ENCODE measurements at regions not wholly inside any gene's neighbourhood (a gene's known extent, or its start where the extent isn't known, plus 50 kb on each side); places are given as distances from the start of the nearest gene placed in this dataset.

DNA sequence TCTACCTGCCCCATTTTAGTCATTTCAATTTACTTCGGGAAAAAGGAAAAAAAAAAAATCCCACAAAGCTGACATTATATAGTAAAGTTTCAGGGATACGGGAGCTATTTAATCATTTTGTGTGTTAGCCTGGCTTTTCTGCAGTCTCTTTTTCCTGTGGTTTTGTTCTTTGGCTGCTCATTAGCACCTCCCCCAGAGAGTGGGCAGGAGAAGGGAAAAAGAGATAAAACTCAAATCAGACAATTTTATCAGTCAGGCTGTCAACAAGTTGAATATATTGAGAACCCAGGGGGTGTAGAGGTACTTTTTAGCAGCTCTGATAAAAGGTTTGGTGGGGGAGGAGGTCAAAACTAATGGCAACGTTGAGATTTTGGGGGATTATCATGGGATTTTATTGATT lies 559.0 kb upstream of the PSMD7 start:
- DNase-seq, result no peak

DNA sequence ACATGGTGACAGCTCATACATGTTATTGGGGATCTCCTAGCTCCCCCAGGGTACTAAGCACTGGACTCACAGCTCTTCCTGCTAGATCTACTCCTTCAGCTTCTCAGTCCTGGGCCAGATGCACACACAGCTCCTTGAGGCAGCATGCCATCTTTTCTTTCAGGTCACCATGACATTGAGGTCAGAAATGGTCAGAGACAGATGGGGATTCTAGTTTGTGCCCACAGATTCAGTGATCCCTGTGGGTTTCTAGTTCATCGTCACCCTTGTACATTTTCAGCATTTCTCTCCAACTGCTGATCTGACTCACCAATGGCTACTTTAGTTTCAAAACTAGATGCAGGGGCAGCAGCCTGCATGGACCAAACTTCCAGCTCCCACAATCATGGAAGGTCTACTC lies 560.7 kb upstream of the PSMD7 start:
- DNase-seq, result no peak

DNA sequence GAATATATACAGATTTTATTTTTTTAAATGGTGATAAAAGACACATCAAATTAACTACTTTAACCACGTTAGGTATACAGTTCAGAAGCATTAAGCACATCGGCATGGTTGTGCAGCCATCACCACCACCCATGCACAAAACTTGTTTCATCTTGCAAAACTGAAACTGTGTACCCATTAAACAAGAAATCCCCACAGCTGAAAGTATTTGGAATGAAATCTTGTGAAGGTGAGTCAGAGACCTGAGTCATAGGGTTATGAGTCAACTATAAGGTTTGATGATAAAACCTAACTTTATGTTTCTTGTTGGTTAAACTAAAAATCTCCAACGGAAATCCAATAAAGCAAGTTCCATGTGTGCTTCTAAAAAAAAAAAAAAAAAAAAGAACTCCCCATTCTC lies 561.6 kb upstream of the PSMD7 start:
- DNase-seq, result no peak

DNA sequence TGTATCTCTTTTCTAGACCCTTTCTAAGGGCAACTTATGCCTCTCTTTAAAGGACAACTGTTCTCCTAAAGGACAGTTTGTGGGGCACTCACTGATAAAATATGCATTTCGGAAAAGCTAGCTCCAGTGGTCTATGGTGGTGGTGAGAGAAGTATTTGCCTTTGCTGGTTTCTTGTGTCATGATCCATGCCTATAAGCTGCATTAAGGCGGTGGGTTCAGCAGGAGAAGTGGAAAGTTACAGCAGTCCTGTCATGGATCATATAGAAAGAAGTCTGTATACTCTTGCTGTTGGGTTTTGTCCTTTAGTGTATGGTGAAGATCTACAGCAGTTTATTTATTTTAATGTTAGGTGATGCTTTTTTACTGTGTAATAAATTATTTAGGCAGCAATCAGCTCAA lies 563.9 kb upstream of the PSMD7 start:
- no peak for DNase-seq

DNA sequence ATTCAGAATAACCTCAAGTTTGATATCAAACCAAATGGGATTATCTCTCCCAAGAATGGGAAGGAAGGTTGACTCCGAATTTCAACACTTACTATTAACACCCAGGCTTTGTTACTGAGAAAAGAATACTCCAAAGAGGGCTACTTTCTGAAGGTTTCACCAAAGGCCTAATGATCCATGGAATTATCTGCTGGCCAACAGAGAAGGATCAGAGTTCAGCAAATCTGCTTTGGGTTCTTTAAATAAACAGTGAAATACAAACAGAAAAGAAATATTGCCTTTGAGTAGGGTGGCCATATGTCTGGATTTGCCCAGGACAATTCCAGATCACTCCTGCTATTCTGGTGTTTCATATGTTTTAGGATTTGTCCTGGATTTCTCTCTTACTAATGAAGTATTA lies 564.5 kb upstream of the PSMD7 start:
- DNase-seq, result no peak

DNA sequence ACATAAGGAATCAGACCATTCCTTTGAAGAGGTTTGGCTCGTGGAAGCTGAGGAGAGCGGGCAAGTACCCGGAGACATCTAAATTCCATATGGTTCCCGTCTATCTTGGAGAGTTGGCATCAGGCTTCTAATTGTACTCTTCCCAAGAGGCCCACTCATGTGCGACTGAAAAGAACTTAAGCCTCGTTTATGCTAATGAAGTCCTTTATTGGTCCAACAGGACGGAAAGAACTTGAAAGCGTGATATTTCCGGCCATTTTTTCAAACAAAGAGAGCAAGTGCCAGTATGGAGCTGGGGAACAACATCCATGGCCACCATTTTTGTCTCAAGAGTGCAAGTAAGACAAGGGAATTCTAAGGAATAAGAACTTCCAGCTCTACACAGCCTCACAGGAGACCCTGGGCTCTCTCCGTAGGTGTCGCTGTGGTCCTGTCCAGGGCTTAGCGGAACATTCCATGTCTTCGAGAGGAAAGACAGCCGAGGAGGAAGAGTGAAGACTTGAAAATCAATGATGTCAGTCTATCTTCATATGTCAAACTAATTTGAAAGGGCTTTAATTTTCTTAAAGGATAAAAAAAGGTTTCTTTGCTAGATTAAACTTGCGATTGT lies 566.0 kb upstream of the PSMD7 start:
- DNase-seq, result no peak

DNA sequence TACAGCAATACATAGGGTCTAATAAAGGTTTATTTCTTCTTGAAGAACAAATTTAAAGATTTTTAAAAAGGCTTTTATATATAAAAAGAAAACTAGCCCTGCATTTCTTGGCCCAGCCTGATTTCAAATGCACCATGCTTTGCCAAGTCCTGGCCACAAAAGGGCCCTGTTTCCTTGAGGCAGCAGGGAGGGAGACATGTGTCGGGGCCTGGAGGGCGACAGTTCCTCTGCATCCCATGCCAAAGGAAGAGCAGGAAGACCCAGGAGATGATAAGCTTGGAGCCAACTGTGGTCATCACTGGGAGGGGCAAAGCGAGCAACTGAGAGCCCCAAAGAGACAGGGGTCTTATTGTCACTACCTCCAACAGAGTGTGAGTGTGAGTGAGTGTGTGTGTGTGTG lies 571.5 kb upstream of the PSMD7 start:
- no peak for DNase-seq

DNA sequence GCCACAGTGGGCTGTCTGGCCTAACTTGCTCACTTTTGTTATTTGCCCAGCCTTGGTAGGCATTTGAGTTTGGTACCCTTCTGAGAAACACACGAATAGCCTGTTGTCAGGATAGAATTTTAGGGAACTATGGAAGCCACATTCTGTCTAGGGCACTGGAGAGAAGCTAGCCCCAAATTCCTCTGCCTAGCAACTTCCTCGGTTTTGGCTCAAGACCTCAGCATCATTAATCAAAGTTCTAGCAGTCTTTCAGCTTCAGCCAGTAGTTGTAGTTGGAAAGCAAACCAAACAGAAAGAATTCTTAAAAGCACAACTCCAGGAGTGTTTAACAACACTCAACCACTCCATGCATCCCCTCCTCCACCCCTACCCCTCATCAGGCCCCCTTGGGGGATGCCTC lies 572.1 kb upstream of the PSMD7 start:
- DNase-seq, result no peak

DNA sequence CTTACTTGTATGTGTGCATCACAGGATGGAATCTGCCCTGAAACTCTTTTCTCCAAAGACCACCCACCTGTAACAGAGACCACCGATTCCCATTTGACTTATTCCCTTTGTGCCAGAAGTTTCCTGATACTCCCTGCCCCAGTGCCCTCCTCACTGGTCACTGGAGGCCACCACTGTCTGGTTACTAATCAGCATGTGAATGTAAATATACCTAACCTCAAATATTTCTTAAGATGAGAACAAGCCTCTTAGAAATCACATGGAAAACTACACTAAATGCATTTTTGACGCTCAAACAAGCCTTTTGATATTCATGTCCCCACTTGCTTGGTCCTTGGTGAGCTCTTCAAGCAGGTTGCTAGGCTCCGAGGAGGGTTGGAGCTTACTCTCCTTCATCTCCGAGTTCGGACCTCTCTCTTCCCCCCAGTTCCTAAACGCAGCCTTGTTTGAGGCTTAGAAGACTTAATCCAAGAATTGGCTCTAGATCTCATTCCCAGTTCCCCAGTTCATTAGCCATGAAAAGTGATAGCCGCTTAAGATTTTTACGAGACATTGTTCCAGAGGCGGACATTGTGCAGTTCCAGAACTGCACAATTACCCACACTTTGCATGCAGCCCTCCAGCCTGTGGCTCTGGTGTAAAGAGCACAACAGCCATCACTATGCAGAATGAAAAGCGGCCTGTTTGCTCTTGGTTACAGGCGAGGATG lies 579.2 kb upstream of the PSMD7 start:
- no peak for DNase-seq

DNA sequence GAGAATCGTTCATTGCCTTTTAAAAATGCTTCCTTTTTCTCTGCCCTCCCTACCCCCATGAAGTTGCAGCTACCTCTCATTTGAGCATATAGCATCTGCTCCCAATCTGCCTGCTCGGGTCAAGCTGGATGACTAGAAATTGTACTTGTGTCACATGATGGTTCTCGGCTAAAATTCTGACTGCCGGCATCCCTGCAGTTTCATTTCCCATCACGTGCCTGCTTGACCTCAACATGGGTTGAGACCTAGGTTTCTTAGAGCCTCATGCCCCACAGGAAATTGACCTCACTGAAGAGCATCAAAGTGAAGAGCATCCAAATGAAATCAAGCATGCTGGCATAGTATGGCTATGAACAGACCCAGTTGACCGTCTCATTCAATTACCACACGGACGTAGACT lies 581.6 kb upstream of the PSMD7 start:
- DNase-seq, result no peak

DNA sequence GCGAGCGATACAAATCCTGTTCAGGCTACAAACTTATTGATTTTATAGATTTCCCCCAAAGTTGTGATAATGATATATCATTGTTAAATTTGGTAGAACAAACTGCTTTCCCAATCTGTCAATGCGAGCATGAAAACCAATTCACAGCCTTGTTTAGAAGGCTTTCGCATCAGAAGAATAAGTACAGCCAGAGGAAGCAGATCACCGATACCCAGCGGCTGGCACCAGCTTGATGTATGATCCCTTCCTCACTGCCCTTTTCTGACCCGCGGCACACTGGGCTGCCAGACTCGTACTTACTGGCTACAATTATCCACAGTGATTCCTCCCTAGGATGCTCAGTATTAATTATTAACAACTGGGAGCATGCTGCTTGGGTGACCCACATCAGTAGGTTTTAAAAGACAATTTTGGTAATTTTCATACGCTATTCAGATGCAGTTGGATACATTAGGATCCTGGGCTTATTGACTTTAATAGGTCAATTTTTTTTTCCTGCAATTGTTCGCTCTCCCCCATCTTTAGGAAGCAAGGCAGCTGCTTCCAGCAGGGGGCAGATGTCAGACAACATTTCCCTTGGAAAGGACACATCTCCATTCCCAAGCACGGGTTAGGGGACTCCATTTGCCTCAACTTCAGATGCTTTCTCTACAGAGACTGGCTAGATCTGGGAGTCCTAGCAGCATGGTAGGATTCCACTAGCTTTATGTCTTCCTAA lies 582.7 kb upstream of the PSMD7 start:
- no peak for DNase-seq

DNA sequence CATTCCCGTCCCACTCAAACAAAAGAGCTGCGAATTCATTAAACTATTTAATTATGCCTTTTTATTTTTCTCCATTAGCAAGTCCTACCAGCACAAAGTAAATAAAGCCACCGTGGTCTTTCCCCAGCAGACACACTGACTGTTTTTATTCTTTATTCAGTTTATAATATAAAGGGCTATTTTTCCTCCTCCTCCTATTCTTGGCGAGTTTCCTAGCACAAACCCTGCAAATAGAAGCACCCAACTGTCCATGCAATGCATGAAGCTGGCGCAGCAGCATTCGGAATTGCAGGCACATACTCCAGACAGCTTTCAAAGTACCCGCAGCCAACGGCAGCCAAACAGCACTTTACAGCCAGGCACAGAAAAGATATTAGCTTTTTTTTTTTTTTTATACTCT lies 583.4 kb upstream of the PSMD7 start:
- no peak for DNase-seq

DNA sequence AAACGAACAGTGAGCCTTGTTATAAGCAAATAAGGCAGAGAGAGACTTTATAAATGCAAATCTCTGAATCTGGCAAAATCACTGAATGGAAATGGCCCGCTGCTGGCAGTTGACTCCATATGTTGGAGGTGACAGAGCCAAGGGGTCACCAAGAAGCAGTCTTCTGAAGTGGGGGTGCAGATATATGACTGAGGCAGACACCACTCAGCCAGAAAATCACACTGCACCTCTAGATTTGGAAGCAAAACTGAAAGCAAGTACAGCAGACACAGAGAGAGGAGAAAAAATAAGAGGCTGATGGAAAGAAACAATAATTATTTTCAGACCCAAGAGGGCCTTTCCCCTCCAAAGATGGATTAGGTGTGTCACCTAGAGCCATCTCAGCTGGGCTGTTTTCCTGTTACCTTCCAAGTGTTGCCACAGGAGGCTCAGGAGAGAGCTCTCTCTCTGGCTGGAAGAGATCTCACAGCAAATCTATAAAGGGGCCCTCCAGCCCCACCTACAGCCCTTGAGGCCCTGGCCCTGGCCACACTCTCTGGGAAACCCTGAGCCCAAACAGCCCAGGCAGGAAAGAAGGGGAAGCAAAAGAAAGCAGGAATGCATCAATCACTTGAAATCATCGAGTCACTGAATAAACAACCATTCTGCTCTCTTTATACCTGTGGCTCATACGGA lies 585.1 kb upstream of the PSMD7 start:
- no peak for DNase-seq

DNA sequence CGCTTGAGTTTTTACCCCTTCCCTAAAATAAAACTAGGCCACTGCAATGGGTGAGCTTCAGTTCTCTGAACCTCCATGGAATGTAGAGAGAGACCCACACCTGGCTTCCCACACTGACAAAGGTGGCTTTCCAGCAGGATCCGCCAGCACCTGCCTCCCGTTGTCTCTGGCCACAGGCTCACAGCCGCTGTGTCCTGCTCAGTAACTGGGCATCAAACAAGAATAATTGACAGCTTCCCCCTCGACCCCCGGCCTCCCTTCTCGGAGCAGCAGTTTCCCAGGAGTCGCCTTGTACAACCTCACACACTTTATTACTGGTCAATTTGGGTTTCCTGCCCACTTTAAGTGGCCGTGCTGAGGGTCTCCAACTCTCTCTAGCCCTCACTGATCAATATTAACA lies 586.1 kb upstream of the PSMD7 start:
- no peak for DNase-seq

DNA sequence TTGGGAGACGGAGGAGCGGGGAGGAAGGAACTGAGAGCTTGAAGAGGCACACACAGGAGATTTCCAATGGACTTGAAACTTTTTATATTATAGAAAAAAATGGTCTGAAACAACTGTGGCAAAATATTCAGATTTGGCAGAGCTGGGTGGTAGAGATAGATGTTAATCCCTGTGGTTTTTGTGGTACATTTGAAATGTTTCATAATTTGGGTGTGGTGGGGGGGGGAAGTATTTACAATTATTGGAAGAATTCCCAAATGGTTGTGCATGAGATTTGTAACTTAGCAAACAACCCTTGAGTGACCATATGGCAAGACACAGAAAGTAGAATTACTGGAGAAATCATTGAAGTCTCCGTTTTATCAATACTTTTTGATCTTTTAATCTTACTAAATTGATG lies 588.8 kb upstream of the PSMD7 start:
- no peak for DNase-seq

DNA sequence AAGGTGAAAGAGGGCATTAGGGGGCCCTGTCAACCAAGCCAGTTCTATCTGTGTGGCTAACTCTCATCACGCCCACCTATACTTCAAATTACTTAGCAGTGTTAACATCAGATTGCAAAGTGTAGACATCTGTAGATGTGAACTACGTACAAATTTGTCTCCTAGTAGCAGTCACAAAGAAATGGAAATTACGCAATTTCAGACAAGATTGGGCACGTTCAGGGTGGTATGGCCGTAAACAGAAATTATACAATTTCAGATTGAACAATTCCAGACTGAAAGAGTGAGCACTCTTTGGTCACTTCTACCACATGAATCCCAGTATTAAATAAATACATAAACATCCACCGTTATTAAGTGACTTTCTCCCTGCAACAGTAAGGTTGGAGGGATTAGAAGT lies 592.7 kb upstream of the PSMD7 start:
- DNase-seq, result no peak

DNA sequence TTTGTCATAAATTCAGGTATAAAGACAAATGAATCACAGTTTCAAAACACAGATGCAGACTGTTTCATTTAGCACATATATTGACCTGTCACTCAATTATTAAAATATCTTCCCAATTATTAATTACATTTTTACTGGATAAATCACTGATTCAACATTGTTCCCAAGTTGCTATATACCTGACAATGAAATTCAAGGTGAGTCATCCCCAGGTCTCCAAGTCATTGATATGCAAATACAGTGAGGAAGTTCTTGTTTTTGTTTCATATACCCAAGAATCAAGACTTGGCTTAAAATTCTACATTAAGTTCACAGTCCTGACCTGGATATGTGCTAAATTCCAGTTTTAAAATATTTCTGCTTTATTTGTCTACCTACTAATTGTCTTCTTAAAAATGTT lies 599.3 kb upstream of the PSMD7 start:
- DNase-seq, result no peak

DNA sequence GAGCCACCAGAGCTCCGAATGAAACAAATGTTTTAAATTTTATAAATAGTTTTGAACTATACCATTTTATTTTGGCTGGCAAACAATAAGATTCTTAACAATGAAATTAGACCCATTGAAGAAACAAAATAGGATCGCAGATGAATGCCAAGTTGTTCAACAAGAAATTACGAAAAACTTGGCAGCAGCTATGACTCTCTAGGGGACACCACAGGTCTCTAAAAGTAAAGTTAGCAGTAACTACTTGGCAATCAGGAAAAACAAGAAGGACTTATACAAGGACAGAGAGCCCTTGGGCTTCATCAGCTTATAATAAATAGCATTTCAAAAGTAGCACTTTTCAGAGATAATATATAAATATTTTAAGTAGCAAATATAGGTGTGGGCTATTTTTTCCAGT lies 603.8 kb upstream of the PSMD7 start:
- DNase-seq, result no peak

DNA sequence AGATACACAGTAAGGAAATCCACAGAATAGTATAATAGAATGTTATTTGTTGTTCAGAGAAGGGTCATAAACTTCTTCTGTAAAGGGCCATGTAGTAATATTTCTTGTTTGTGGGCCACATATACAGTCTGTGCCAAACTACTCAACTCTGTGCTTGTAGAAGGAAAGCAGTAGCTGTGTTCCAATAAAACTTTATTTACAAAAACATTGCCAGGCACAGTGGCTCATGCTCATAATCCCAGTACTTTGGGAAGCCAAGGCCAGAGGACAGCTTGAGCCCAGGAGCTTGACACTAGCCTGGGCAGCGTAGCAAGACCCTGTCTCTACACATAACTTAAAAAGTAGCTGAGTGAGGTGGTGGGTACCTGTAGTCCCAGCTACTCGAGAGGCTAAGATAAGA lies 612.8 kb upstream of the PSMD7 start:
- no peak for DNase-seq

DNA sequence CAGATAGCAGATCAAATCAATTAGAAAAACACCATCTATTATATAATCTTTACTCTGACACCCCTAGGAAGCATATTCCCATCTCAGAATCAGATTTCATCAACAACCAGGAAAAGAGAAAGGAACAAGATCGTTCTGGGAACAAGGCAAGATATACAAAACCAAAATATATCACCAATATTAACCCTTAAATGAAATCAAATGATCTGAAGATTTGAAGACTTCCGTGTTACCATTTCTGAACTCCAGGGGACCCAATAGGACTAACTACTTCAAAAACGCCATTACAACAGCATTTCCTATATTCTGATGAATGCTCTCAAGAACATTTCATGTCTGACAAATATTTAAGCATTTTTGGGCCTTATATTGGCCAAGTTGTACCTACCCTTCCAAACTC lies 624.2 kb upstream of the ZFHX3 start:
- DNase-seq, result no peak

DNA sequence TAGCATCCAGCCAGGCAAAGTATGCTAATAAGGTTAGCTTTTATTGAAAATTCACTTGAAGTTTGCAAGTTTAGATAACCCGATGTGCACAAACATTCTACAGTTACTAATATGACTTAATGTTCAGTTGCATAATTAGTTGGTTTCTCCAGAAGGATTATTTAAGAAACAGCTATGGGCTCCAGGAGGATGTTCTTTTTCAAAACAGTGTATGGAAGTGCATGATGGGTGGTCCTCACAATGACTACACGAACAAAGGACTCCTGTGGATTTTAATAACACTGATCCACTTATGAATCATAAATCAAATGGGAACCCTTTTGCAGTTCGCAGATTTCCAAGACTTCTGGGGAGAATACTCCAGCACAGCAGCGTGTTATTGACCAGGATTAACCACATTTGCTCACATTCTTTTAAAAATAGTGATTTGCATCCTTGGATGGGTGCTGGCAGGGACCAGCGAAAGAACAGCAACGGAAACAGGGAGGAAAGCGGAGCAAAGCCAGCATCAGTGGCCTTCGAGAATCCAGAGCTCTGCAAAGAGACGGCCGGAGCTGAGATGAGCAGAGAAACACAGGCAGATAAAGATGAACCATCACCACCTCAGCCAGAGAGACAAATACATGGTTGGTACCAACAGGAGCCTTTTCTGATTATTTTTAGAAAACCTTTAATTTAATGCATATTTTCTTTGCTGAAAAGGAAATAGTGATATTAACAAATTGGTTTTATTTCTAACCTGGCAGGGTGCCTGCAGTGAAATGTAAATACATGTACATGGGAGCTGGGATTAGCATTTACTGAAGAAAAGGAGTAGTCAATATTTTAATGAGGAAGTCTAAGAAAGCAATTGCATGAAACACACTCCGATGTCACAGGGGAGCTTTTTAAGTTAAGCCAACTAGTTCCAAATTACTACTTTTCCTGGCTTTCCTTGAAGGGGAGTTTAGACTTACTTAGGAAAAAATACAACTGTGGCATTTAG lies 623.2 kb upstream of the ZFHX3 start:
- DNase-seq, result no peak

DNA sequence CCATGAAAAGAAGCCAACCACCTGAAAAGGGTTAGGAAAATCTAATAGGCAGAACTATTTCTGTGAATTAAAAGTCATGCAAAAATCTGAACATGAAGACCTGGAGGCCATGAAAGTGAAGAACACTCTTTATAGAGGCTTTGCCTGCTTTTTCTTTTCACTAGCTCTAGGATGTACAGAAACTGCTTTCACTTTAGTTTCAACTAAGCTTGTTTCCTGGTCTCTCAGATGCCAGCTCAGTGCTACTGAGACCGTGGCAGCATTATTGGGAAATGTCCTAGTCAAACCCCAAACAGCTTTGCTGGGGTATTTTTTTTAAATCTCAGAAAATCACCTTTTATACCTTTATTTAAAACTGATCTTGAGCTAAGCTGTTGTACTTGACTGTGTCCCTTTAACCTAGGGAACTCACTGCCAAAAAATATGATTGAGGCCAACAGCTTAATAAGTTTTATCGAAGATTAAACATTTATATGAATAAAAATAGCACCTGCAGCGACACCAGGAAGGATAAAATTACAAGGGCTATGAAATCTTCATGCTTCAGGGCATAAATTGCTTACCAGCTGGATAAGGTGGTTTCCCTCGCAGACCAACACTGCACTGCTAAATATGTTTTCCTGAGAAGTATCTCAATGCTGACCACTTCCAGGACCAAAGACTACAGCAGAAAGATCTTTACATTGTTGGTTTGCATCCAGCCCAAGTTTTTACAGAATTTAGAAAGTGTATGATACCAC lies 621.8 kb upstream of the ZFHX3 start:
- no peak for DNase-seq

Data from COR-L47 (cell line).